Right lobe of liver (tissue), 6 donors: ENCODE measurements at regions not wholly inside any gene's neighbourhood (a gene's known extent, or its start where the extent isn't known, plus 50 kb on each side); places are given as distances from the start of the nearest gene placed in this dataset.

Experiments used
- ATAC-seq, 4 donors: fragments of 200-7000 bp; cut with Tn5 transposase; one replicate each; pipeline ENCODE4 v1.9.1; 2020; ENCODE audit warnings: mild to moderate bottlenecking in 4 of 4, moderate library complexity in 4 of 4
- DNase-seq, 3 donors: peaks; one replicate each; pipeline ENCODE4 v3.0.0-alpha.2; 2020
- H3K27ac ChIP-seq, 3 donors: fragments of 200-600 bp; one replicate each; pipeline ENCODE4 v1.8.0; 2022
- H3K27me3 ChIP-seq, 2 donors: fragments of 200-600 bp; one replicate each; pipeline ENCODE4 v1.8.0; 2022
- H3K36me3 ChIP-seq, 4 donors: fragments of 200-600 bp; sonication (generic) in 1 of 4; one replicate each; pipeline versions ENCODE4 v1.5.1 to v1.8.0; 2017 to 2022; ENCODE audit warnings: control low read depth in 1 of 4
- H3K4me1 ChIP-seq, 4 donors: fragments of 200-600 bp; sonication (generic) in 1 of 4; one replicate each; pipeline versions ENCODE4 v1.5.1 to v1.8.0; 2017 to 2022; ENCODE audit warnings: control low read depth in 1 of 4
- H3K4me3 ChIP-seq, 3 donors: fragments of 200-600 bp; one replicate each; pipeline ENCODE4 v1.8.0; 2022
- H3K9me3 ChIP-seq, 4 donors: fragments of 200-600 bp; sonication (generic) in 1 of 4; one replicate each; pipeline versions ENCODE4 v1.5.1 to v1.8.0; 2017 to 2022; ENCODE audit warnings: control low read depth in 1 of 4
- CTCF ChIP-seq, 4 donors: fragments of 200-600 bp in 3 of 4; fragments of 450-650 bp in 1 of 4; IDR thresholded peaks; one replicate each; pipeline versions ENCODE4 v1.5.1 to v1.8.0; 2016 to 2022; ENCODE audit warnings: antibody characterized with exemption in 4 of 4, mild to moderate bottlenecking in 2 of 4
- POLR2A ChIP-seq: fragments of 450-650 bp; IDR thresholded peaks from one replicate; pipeline ENCODE4 v1.6.1; 2017; ENCODE audit warnings: antibody characterized with exemption, mild to moderate bottlenecking
- WGBS: methylation state at CpG from one replicate; pipeline ENCODE4 v1.1.6; 2018; ENCODE audit warnings: low coverage, low lambda C conversion rate; ENCODE audit not compliant: insufficient coverage; ENCODE audit errors: missing lambda C conversion rate; 5-methylcytosine and 5-hydroxymethylcytosine counted together
- intact Hi-C, 2 donors: fragments of 100-400 bp; cut with DNase I; formaldehyde crosslinking; loops; one replicate each; pipeline versions ENCODE4 v1.11.2 to v1.14.1; 2022
- donor health status: DM: no; HTN: yes; CAD: no.
- donor health status: DM: no; HTN: no; CAD: no.
- donor health status: DM: no; HTN: no; CAD: no.
- donor health status: DM: no; HTN: yes; CAD: no.
- donor health status: DM: no; HTN: yes; CAD: no.

- no peaks in the 10 kb centered on the region for H3K9me3 ChIP-seq
- no peak overlapping the region for H3K27ac ChIP-seq
- H3K4me3 ChIP-seq = no peak overlapping the region
- no peak for ATAC-seq
- H3K4me1 ChIP-seq = no peaks in the 10 kb centered on the region
- no peaks in the 10 kb centered on the region for H3K27me3 ChIP-seq
- WGBS = 26% methylated on average over 3 of the region's 3 CpGs
- TF ChIP-seq CTCF (IDR thresholded peaks at IDR 0.05) = no peak
- H3K36me3 ChIP-seq = no peaks in the 10 kb centered on the region
- intact Hi-C loops = no loop called here
- DNase-seq = no peak
Measured at GRCh38 chr9:134509281-134509680, 132.3 kb upstream of the COL5A1 start.

GRCh38 chr9:134509817-134510216 lies 131.8 kb upstream of the COL5A1 start:
- no peak for DNase-seq
- Histone ChIP-seq H3K27ac (no peak overlapping the region), H3K9me3 (no peaks in the 10 kb centered on the region), H3K4me1 (no peaks in the 10 kb centered on the region), H3K36me3 (no peaks in the 10 kb centered on the region), H3K27me3 (no peaks in the 10 kb centered on the region), H3K4me3 (no peak overlapping the region)
- WGBS = 76% methylated on average over 2 of the region's 2 CpGs
- intact Hi-C loops = no loop called here
- ATAC-seq = no peak
- TF ChIP-seq POLR2A = no peak
- TF ChIP-seq CTCF (IDR thresholded peaks at IDR 0.05) = no peak

GRCh38 chr9:134514503-134514902 lies 127.1 kb upstream of the COL5A1 start:
- Histone ChIP-seq H3K4me1 (no peaks in the 10 kb centered on the region), H3K36me3 (no peaks in the 10 kb centered on the region), H3K27me3 (no peaks in the 10 kb centered on the region), H3K27ac (no peak overlapping the region), H3K9me3 (no peaks in the 10 kb centered on the region), H3K4me3 (no peak overlapping the region)
- ATAC-seq = no peak
- intact Hi-C loops = no loop called here
- WGBS = 60% methylated on average over 3 of the region's 8 CpGs
- DNase-seq = no peak
- no peak for TF ChIP-seq CTCF (IDR thresholded peaks at IDR 0.05)
- TF ChIP-seq POLR2A = no peak

GRCh38 chr9:134515026-134515821 lies 126.4 kb upstream of the COL5A1 start:
- whole genome bisulfite sequencing = 69% methylated on average over 14 of the region's 14 CpGs

More at GRCh38 chr9:134515026-134515821, 126.4 kb upstream of the COL5A1 start:
- ATAC-seq (no peak), DNase-seq (no peak)
- Histone ChIP-seq H3K27me3 (no peaks in the 10 kb centered on the region), H3K4me1 (no peaks in the 10 kb centered on the region), H3K27ac (no peak overlapping the region), H3K9me3 (no peaks in the 10 kb centered on the region), H3K36me3 (no peaks in the 10 kb centered on the region), H3K4me3 (no peak overlapping the region)
- intact Hi-C loops = no loop called here
- TF ChIP-seq CTCF (IDR thresholded peaks at IDR 0.05) (no peak), POLR2A (no peak)
